Activated naive CD8-positive, alpha-beta T cell (primary cell): ENCODE measurements at regions not wholly inside any gene's neighbourhood (a gene's known extent, or its start where the extent isn't known, plus 50 kb on each side); places are given as distances from the start of the nearest gene placed in this dataset.

Source experiments
- H3K27ac Mint-ChIP-seq: one replicate; pipeline ENCODE4 v1.8.0; 2021; ENCODE audit warnings: mixed read lengths
- H3K27me3 Mint-ChIP-seq: one replicate; pipeline ENCODE4 v1.8.0; 2021; ENCODE audit warnings: mixed read lengths
- H3K36me3 Mint-ChIP-seq: one replicate; pipeline ENCODE4 v1.8.0; 2021; ENCODE audit warnings: mixed read lengths
- H3K4me1 Mint-ChIP-seq: one replicate; pipeline ENCODE4 v1.8.0; 2021; ENCODE audit warnings: low read depth, mixed read lengths
- H3K4me3 Mint-ChIP-seq: one replicate; pipeline ENCODE4 v1.8.0; 2021; ENCODE audit warnings: mild to moderate bottlenecking, mixed read lengths
- H3K9me3 Mint-ChIP-seq: one replicate; pipeline ENCODE4 v1.8.0; 2021; ENCODE audit warnings: low read depth, mixed read lengths

DNA sequence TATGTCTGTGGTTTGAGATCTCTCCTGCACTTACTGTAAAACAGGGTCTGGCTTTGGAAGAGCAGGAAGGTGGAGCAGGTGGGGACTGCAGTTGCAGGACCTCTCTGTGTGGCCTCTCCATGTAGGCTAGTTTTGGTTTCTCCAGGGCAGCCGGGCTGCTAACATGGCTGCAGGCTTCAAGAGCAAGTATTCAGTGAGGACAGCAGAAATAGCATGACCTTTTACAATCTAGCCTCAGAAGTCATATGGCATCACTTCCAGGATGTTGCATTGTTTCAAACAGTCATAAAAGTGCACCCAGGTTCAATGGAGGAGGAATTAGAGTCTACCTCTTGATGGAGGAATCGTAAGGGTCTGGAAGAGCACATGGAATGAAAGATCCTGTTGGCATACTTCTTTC, 728.7 kb downstream of the NTRK3 start:
- H3K9me3 Mint-ChIP-seq: no peaks in the 10 kb centered on the region
- H3K4me3 Mint-ChIP-seq: no peak overlapping the region
- H3K4me1 Mint-ChIP-seq: no peaks in the 10 kb centered on the region
- no peaks in the 10 kb centered on the region for H3K27me3 Mint-ChIP-seq
- H3K36me3 Mint-ChIP-seq: no peaks in the 10 kb centered on the region
- no peak overlapping the region for H3K27ac Mint-ChIP-seq

DNA sequence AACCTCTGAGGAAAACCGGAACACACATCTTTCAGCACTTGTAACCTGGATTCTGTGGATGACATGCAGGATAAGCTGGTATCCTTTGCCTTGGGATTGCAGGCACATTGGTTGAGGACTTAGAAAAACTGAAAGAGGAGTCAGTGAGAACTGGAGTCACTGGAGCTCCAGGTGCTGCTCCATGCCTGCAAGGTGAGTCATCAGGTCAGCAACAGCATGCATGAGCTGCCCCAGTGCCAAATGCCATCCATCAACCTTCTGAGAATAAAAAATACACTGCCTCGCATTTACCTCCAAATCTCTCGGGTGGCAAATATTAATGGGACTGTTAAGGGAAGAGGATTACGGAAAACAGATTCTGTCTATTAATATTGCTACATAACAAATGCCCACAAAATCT, 729.1 kb downstream of the NTRK3 start:
- Mint-ChIP-seq H3K4me3 (no peak overlapping the region), H3K36me3 (no peaks in the 10 kb centered on the region), H3K27ac (no peak overlapping the region), H3K4me1 (no peaks in the 10 kb centered on the region), H3K9me3 (no peaks in the 10 kb centered on the region), H3K27me3 (no peaks in the 10 kb centered on the region)

DNA sequence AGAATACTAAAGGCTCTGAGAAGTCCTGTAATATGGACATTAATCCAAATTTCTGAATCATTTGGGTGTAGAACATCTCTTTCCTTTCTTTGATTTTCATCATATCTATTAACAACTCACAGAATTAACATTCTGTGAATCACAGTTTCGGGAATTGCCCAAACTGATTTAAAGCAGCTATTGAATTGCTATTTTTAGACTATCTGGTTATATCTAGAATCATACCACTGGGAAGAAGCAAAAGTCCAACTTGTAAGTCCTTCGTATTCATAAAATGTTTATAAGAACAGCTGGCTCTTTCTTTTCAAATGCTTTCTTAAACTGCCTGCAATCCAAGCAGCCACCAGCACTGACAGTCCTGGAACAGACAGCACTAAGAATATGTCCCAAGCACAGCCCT, 733.0 kb downstream of the NTRK3 start:
- no peak overlapping the region for H3K4me3 Mint-ChIP-seq

DNA sequence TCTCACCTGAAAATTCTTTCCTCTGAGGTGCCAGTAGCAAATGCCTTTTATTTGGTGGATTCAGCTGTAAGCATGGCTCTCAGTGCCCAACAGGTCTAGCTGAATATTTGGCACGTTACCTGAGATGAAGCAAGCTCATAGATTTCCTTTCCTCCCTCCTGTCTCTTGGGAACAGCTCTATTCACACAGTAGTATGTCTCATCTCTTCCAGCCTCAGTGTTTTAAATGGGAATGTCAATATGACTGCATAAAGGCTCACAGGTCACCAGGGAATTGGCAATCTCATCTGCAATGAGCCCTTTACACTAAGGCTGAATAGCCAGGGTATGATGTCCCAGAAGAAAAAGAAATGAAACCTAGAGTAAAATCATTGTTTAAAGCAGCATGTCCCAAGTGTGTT, 733.5 kb downstream of the NTRK3 start:
- H3K9me3 Mint-ChIP-seq: no peaks in the 10 kb centered on the region
- no peaks in the 10 kb centered on the region for H3K36me3 Mint-ChIP-seq
- no peaks in the 10 kb centered on the region for H3K4me1 Mint-ChIP-seq
- no peak overlapping the region for H3K27ac Mint-ChIP-seq
- H3K27me3 Mint-ChIP-seq: no peaks in the 10 kb centered on the region
- H3K4me3 Mint-ChIP-seq: no peak overlapping the region

More for the DNA sequence above, 733.0 kb downstream of the NTRK3 start:
- Mint-ChIP-seq H3K9me3 (no peaks in the 10 kb centered on the region), H3K27me3 (no peaks in the 10 kb centered on the region), H3K4me1 (no peaks in the 10 kb centered on the region), H3K27ac (no peak overlapping the region), H3K36me3 (no peaks in the 10 kb centered on the region)

DNA sequence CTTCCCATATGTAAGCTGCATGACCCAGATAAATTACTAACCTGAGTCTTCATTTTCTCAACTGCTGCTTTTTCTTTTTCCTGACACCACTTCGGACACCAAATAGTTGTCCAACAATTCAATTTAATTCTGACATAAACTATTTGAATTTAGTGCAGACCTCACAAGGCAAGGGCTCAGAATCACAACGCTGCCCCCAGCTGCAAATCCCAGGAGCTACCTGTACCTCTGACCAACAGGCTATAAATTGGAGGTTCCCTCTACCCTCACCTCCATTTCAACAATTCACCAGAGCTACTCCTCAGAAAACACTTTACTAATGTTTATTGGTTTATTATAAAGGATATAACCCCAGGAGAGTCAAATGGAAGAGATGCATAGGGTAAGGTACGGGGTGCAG, 737.6 kb downstream of the NTRK3 start:
- Mint-ChIP-seq H3K4me1 (no peaks in the 10 kb centered on the region), H3K27me3 (no peaks in the 10 kb centered on the region), H3K36me3 (no peaks in the 10 kb centered on the region), H3K4me3 (no peak overlapping the region), H3K9me3 (no peaks in the 10 kb centered on the region), H3K27ac (no peak overlapping the region)

DNA sequence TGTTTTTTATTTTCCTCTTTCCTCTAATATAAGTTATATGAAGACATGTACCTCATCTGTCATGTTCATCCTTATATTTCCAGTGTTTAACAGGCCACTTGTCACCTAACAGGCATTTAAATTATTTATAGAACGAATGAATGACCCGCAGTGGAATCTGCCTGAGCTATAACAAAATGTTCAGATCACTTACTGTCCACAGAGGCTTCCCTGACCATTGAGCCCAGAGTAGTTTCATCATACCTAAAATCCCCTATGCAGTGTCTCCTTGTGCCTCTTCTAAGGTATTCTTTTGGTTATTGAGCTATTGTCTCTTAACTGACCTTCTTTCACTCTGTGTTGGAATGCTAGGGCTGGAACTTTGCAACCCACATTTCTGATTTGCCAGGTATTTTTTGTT, 748.5 kb downstream of the NTRK3 start:
- Mint-ChIP-seq H3K4me1 (no peaks in the 10 kb centered on the region), H3K4me3 (no peak overlapping the region), H3K9me3 (peaks cover 5% of the 10 kb centered on the region), H3K36me3 (no peaks in the 10 kb centered on the region), H3K27me3 (peaks cover 3% of the 10 kb centered on the region), H3K27ac (no peak overlapping the region)

DNA sequence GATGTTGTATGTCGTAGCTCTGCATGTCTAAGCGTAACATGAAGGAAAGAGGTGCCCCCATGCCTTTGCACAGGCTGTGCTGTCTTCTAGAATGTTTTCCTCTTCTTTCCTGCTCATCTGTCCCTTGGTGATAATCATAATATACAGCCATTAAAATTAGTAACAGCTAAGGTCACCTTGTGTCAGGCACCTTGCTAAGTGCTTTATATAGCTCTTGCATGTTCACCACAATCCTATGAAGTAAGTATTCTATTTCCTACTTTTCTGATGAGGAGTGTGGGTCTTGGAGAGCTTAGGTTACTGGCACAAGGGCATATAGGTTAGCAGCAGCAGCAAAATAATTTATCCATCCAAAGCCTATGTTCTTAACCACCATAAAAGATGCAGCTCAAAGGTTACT, 754.4 kb downstream of the NTRK3 start:
- Mint-ChIP-seq H3K4me3 (no peak overlapping the region), H3K9me3 (no peaks in the 10 kb centered on the region), H3K36me3 (no peaks in the 10 kb centered on the region), H3K27ac (no peak overlapping the region), H3K27me3 (no peaks in the 10 kb centered on the region), H3K4me1 (no peaks in the 10 kb centered on the region)

DNA sequence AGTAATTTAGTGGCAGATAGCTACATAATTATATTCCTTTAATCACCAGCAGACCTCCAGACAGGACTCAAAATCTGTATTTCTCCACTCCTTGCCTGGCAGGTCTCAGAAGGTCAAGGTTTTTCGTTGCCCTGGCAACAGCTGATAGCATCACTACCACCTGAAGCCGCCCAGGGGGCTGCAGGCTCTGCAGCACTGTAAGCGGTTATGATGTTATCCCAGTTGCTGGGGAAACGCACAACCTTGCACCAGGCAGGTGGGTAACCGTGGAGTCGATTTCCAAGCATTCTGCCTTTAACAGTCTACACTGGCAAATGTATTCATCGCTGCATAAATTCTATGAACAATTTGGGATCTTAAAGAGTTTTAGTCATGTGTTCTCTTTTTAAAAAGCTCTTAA, 756.3 kb downstream of the NTRK3 start:
- no peak overlapping the region for H3K27ac Mint-ChIP-seq
- peaks cover 3% of the 10 kb centered on the region for H3K27me3 Mint-ChIP-seq
- no peaks in the 10 kb centered on the region for H3K9me3 Mint-ChIP-seq
- no peaks in the 10 kb centered on the region for H3K4me1 Mint-ChIP-seq
- no peaks in the 10 kb centered on the region for H3K36me3 Mint-ChIP-seq
- H3K4me3 Mint-ChIP-seq: no peak overlapping the region

DNA sequence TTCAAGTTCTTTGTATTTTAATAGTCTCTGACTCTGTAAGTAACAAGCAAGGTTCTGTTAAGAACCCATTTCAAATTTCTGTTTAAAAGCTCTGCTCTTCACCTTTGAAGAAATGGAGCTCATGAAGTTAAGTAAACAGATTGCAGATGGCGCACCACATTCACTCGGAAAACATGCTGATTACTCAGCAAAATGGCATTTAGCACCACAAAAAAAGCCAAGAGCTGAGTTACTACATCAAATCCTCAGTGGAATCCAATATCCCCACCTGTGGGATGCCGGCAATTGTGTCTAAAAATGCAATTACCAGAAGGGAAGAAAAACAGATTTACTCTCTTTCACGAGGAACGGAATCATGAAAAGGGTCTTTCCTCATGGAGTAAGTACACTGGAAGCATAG, 758.0 kb downstream of the NTRK3 start:
- Mint-ChIP-seq H3K27ac (no peak overlapping the region), H3K36me3 (no peaks in the 10 kb centered on the region)

DNA sequence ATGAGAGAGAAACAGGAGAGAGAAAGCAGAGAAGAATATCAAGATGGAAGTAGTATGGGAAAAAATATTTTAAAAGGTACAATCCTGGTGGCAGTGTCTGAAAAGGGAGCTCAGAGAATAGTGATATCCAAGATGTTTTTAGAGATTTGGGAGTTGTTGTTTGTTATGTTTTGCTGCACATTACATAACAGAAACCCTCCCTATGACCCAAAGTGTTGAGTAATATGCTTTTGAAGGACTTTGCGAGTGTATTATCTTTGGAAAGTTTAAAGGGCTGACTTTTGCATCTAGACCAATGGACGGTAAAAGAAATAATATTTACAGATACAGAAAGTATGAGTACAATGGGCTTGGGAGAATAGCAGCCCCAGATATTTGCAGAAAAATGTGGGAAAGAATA, 759.7 kb downstream of the NTRK3 start:
- Mint-ChIP-seq H3K4me1 (no peaks in the 10 kb centered on the region), H3K9me3 (no peaks in the 10 kb centered on the region), H3K36me3 (no peaks in the 10 kb centered on the region), H3K27ac (no peak overlapping the region), H3K4me3 (no peak overlapping the region), H3K27me3 (peaks cover 4% of the 10 kb centered on the region)

More for the DNA sequence above, 758.0 kb downstream of the NTRK3 start:
- no peaks in the 10 kb centered on the region for H3K9me3 Mint-ChIP-seq
- no peaks in the 10 kb centered on the region for H3K4me1 Mint-ChIP-seq
- H3K27me3 Mint-ChIP-seq: peaks cover 4% of the 10 kb centered on the region
- H3K4me3 Mint-ChIP-seq: no peak overlapping the region

DNA sequence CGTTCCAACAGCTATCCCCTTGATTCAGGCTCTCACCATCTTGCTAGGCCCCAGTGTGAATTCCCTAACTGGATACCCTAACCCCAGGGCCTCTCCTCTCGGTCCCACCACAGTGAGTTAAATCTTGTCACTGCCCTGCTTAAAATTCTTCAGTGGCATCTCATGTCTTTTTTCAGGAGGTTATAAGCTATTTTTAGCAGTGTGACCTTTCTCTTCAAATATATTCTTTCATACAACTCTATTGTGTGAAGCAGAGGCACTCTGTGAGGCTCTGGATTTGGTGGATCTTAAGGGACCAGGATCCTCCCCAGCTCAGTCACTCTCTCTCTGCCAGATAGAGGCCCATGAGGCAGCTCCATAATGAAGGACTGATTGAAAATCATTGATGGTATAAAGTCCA, 760.4 kb downstream of the NTRK3 start:
- H3K4me3 Mint-ChIP-seq: no peak overlapping the region
- no peaks in the 10 kb centered on the region for H3K9me3 Mint-ChIP-seq
- H3K36me3 Mint-ChIP-seq: no peaks in the 10 kb centered on the region
- H3K4me1 Mint-ChIP-seq: no peaks in the 10 kb centered on the region
- no peak overlapping the region for H3K27ac Mint-ChIP-seq
- H3K27me3 Mint-ChIP-seq: peaks cover 4% of the 10 kb centered on the region

DNA sequence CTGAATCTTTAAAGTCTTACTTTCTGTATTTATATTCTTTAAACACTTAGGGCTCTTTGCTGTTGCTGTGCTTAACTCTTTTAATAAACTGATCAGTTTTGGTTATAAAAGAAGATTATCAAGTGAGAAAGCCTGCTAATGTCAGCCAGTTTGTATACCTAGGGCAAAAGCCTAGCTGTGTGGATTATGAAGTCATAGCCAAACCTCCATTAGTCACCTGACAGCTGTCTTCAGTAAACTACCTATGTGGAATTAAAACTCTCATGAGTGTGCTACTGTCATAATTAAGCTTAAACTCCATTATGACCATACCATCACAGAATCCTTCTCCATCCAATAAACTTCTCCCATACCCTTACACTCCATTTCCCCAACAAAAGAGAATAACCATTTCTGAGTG, 762.7 kb downstream of the NTRK3 start:
- Mint-ChIP-seq H3K27ac (no peak overlapping the region), H3K27me3 (peaks cover 6% of the 10 kb centered on the region), H3K4me3 (no peak overlapping the region), H3K9me3 (no peaks in the 10 kb centered on the region), H3K36me3 (no peaks in the 10 kb centered on the region), H3K4me1 (no peaks in the 10 kb centered on the region)

DNA sequence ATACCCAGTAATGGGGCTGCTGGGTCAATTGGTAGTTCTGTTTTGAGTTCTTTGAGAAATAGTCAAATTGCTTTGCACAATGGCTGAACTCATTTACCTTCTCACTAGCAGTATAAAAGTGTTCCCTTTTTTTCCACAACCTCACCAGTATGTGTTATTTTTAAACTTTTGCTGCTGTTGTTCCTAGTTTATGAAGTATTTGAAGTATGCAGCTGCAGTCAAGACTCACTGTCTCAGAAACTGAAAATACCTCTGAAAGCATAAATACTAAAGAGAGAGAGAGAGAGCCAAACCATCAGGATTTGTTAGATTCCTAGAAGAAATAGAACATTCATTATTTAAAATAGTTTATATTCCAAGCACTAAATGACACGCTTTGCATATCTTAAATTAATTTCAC, 764.2 kb downstream of the NTRK3 start:
- Mint-ChIP-seq H3K27ac (no peak overlapping the region), H3K27me3 (peaks cover 6% of the 10 kb centered on the region), H3K4me3 (no peak overlapping the region), H3K36me3 (no peaks in the 10 kb centered on the region), H3K9me3 (no peaks in the 10 kb centered on the region), H3K4me1 (no peaks in the 10 kb centered on the region)

DNA sequence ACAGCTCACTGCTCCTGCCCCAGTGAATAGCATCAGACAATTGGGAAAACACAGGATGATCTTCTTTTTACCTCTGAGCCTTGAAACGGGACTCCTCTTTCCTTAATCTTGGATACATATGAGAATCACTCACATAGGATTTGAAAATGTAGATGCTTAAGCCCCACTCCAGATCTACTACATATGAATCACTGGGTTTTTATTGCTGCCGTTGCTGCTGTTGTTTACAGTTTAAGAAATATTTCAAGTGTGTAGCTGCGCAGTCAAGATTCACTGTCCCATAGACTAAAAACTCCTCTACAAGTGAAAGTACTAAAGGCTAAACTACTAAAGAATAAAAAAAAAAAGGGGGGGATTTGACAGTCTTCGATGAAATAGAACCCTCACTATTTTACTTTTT, 765.9 kb downstream of the NTRK3 start:
- Mint-ChIP-seq H3K36me3 (no peaks in the 10 kb centered on the region), H3K9me3 (no peaks in the 10 kb centered on the region), H3K27ac (no peak overlapping the region), H3K27me3 (peaks cover 6% of the 10 kb centered on the region), H3K4me3 (no peak overlapping the region), H3K4me1 (no peaks in the 10 kb centered on the region)

DNA sequence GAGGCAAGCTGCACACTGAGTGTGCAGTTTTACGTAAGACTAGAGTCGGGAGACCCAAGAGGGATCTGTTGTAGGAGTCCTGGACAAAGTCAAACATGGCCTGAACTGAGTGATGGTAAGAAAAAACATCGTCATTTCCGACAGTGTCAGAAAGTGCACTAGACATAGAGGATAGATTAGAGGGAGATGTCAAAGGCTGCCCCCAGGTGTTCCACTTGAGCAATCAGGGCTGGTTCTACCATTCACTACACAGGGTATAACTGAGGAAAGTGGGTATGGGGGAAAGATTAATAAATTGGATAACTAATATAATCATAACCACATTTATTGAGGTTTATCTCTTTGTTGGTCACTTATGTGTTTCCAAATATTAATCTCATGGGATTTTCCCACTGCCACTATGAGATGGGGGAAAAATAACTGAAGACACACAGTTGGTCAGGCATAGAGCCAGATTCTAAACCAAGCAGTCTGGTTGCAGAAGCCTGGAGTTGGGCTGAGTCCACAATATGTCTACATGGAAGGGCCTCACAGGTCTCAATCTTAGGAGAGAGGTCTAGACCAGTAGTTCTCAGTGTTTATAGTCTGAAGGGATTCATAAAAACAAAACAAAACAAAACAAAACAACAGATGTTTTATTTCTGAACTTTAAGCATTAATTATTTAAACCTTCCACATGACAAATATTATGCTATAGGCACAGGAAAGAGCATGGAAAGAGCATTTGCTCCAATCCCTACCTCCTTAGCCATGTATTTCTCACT, 766.5 kb downstream of the NTRK3 start:
- H3K4me3 Mint-ChIP-seq: no peak overlapping the region
- H3K4me1 Mint-ChIP-seq: no peaks in the 10 kb centered on the region
- H3K27me3 Mint-ChIP-seq: peaks cover 2% of the 10 kb centered on the region
- H3K27ac Mint-ChIP-seq: no peak overlapping the region
- no peaks in the 10 kb centered on the region for H3K9me3 Mint-ChIP-seq
- H3K36me3 Mint-ChIP-seq: no peaks in the 10 kb centered on the region

DNA sequence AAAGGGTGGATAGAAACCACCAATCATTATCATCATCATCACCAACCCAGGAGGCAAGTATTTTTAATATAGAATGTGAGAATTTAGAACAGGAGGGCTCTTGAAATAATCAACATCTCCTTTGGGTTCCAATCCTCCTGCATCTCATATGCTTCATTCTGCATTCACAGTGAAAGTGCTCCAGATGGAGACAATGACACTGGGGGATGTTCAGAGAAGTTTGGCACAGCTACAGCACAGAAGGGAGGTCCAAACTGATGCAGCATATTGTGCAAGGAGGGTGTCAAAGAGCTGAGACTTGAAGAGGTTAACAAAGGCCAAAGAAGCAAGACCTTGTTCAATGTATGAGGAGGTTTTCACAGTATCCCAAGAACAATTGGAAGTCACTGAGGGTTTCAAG, 767.1 kb downstream of the NTRK3 start:
- no peaks in the 10 kb centered on the region for H3K9me3 Mint-ChIP-seq
- H3K27me3 Mint-ChIP-seq: peaks cover 2% of the 10 kb centered on the region
- no peaks in the 10 kb centered on the region for H3K4me1 Mint-ChIP-seq
- no peak overlapping the region for H3K27ac Mint-ChIP-seq
- no peak overlapping the region for H3K4me3 Mint-ChIP-seq
- H3K36me3 Mint-ChIP-seq: no peaks in the 10 kb centered on the region
